ENCODE measurements at regions not wholly inside any gene's neighbourhood (a gene's known extent, or its start where the extent isn't known, plus 50 kb on each side); places are given as distances from the start of the nearest gene placed in this dataset.

DNA sequence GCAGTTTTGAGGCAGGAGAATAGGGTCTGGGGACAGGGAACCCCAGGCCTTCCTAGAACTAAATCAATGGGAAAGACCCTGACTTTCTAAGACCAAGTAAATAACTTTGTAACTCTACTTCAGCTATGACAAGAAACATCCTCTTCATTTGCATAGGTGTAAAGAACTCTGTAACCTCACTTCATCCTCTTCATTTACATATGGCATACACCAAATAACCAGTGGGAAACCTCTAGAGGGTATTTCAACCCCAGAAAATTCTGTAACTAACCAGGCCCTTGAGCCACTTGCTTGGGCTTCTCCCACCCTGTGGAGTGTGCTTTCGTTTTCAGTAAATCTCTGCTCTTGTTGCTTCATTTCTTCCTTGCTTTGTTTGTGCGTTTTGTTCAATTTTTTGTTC is 495.6 kb downstream of the SIPA1L2 start:
- H3K27me3 ChIP-seq (ENCODE audit: control insufficient read depth in 2 of 2, insufficient read depth in 2 of 2, low read length in 2 of 2), result no peaks in the 10 kb centered on the region
- H3K9me3 ChIP-seq (replicated peaks; ENCODE audit: control insufficient read depth, insufficient read depth, low read length), result no peaks in the 10 kb centered on the region
- no peak overlapping the region for H3K9ac ChIP-seq (replicated peaks; ENCODE audit: extremely low read depth, insufficient read depth, low read length)
- no peak overlapping the region for H3K4me2 ChIP-seq (ENCODE audit: insufficient read depth, low read length)
- no peaks in the 10 kb centered on the region for H4K20me1 ChIP-seq (replicated peaks; ENCODE audit: control insufficient read depth, extremely low read depth, insufficient read depth, low read length)
- H3K4me1 ChIP-seq (ENCODE audit: control insufficient read depth, extremely low read depth, insufficient read depth, low read length), result no peaks in the 10 kb centered on the region
- BruUV-seq (replicated peaks), result no TSS peak
- dilution Hi-C loops (cut with MboI; ENCODE audit: extremely low pct_ligation_motif_present, low sequenced_read_pairs) (no loop called here), intact Hi-C loops (cut with micrococcal nuclease) (no loop called here)
- ChIA-PET POLR2A (no interaction called here), CTCF (no interaction called here)
- TF ChIP-seq EZH2 (IDR thresholded peaks at IDR 0.05; ENCODE audit: borderline replicate concordance, low read depth, low read length, severe bottlenecking) (no peak), POLR2AphosphoS5 (IDR thresholded peaks at IDR 0.05; ENCODE audit: insufficient read depth, low read depth, low read length) (no peak), POLR2A (IDR thresholded peaks at IDR 0.05; ENCODE audit: low read depth, low read length) (no peak), GATA2 (IDR thresholded peaks at IDR 0.05; ENCODE audit: insufficient read depth, insufficient read length, low read depth, low read length) (no peak)
- H3K27ac ChIP-seq (ENCODE audit: insufficient read depth, low read depth, low read length), result no peak overlapping the region
- no peak overlapping the region for H2AFZ ChIP-seq (ENCODE audit: low read depth, low read length)
- FAIRE-seq, result no peak
- no peak overlapping the region for H3K4me3 ChIP-seq (replicated peaks in 1 of 3; ENCODE audit: insufficient read depth in 1 of 3, low read depth in 1 of 3, low read length in 3 of 3)
- DNase-seq (ENCODE audit: low read depth, low spot score), result no peak
- H3K9me1 ChIP-seq (replicated peaks; ENCODE audit: control insufficient read depth, extremely low read depth, insufficient read depth, low read length), result no peaks in the 10 kb centered on the region
- H3K79me2 ChIP-seq (ENCODE audit: control insufficient read depth, insufficient read depth, low read length), result no peaks in the 10 kb centered on the region
- H3K36me3 ChIP-seq (ENCODE audit: control insufficient read depth in 2 of 2, extremely low read depth in 1 of 2, insufficient read depth in 2 of 2, low read length in 2 of 2), result no peaks in the 10 kb centered on the region

DNA sequence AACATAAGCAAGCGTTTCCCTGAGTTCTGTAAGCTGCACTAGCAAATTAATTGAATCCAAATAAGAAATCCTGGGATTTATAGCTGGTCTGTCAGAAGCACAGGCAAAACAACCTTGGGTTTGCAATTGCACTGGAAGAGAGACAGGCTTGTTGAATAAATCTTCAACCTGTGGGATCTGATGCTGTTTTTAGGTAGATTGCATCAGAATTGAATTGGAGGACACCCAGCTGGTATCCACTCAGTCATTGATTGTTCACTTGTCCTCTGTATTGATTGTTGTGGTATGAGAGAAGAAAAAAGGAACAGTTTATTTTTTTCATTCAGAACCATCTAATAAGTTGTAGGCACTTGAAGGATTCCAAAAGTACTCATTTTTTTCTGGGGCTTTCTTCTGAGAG is 497.4 kb downstream of the SIPA1L2 start:
- no peak for FAIRE-seq
- dilution Hi-C loops (cut with MboI; ENCODE audit: extremely low pct_ligation_motif_present, low sequenced_read_pairs), result no loop called here
- POLR2A ChIA-PET, result no interaction called here

More for the DNA sequence above, 497.4 kb downstream of the SIPA1L2 start:
- TF ChIP-seq MYC (IDR thresholded peaks at IDR 0.05; ENCODE audit: low read depth, low read length) (no peak), GATA2 (IDR thresholded peaks at IDR 0.05; ENCODE audit: insufficient read depth, insufficient read length, low read depth, low read length) (no peak), FOS (IDR thresholded peaks at IDR 0.05; ENCODE audit: borderline replicate concordance, insufficient read depth, low read length) (no peak), EZH2 (IDR thresholded peaks at IDR 0.05; ENCODE audit: borderline replicate concordance, low read depth, low read length, severe bottlenecking) (no peak), JUN (IDR thresholded peaks at IDR 0.05; ENCODE audit: borderline replicate concordance, insufficient read depth, insufficient read length, low read depth) (no peak)
- TF ChIP-seq, protein P1, sequence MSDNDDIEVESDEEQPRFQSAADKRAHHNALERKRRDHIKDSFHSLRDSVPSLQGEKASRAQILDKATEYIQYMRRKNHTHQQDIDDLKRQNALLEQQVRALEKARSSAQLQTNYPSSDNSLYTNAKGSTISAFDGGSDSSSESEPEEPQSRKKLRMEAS (IDR thresholded peaks at IDR 0.05; ENCODE audit: insufficient read depth, insufficient read length), result no peak
- TF ChIP-seq, protein P2, sequence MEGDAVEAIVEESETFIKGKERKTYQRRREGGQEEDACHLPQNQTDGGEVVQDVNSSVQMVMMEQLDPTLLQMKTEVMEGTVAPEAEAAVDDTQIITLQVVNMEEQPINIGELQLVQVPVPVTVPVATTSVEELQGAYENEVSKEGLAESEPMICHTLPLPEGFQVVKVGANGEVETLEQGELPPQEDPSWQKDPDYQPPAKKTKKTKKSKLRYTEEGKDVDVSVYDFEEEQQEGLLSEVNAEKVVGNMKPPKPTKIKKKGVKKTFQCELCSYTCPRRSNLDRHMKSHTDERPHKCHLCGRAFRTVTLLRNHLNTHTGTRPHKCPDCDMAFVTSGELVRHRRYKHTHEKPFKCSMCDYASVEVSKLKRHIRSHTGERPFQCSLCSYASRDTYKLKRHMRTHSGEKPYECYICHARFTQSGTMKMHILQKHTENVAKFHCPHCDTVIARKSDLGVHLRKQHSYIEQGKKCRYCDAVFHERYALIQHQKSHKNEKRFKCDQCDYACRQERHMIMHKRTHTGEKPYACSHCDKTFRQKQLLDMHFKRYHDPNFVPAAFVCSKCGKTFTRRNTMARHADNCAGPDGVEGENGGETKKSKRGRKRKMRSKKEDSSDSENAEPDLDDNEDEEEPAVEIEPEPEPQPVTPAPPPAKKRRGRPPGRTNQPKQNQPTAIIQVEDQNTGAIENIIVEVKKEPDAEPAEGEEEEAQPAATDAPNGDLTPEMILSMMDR (IDR thresholded peaks at IDR 0.05; ENCODE audit: extremely low read depth in 1 of 2, insufficient read depth in 1 of 2, low read depth in 1 of 2, low read length in 2 of 2), result no peak
- H4K20me1 ChIP-seq (replicated peaks; ENCODE audit: control insufficient read depth, extremely low read depth, insufficient read depth, low read length), result no peaks in the 10 kb centered on the region
- no peak overlapping the region for H3K4me3 ChIP-seq (replicated peaks in 1 of 3; ENCODE audit: insufficient read depth in 1 of 3, low read depth in 1 of 3, low read length in 3 of 3)
- intact Hi-C loops (cut with micrococcal nuclease), result no loop called here
- no peak for DNase-seq (ENCODE audit: low read depth, low spot score)
- no peak overlapping the region for H2AFZ ChIP-seq (ENCODE audit: low read depth, low read length)
- no peaks in the 10 kb centered on the region for H3K27me3 ChIP-seq (ENCODE audit: control insufficient read depth in 2 of 2, insufficient read depth in 2 of 2, low read length in 2 of 2)
- H3K36me3 ChIP-seq (ENCODE audit: control insufficient read depth in 2 of 2, extremely low read depth in 1 of 2, insufficient read depth in 2 of 2, low read length in 2 of 2), result no peaks in the 10 kb centered on the region
- CTCF ChIA-PET, result no interaction called here
- no peaks in the 10 kb centered on the region for H3K4me1 ChIP-seq (ENCODE audit: control insufficient read depth, extremely low read depth, insufficient read depth, low read length)
- no peaks in the 10 kb centered on the region for H3K9me1 ChIP-seq (replicated peaks; ENCODE audit: control insufficient read depth, extremely low read depth, insufficient read depth, low read length)
- no TSS peak for BruUV-seq (replicated peaks)
- no peak overlapping the region for H3K9ac ChIP-seq (replicated peaks; ENCODE audit: extremely low read depth, insufficient read depth, low read length)
- H3K79me2 ChIP-seq (ENCODE audit: control insufficient read depth, insufficient read depth, low read length), result no peaks in the 10 kb centered on the region
- H3K4me2 ChIP-seq (ENCODE audit: insufficient read depth, low read length), result no peak overlapping the region
- H3K9me3 ChIP-seq (replicated peaks; ENCODE audit: control insufficient read depth, insufficient read depth, low read length), result no peaks in the 10 kb centered on the region
- no peak overlapping the region for H3K27ac ChIP-seq (ENCODE audit: insufficient read depth, low read depth, low read length)

Measured in endothelial cell of umbilical vein (primary cell).